ENCODE measurements at regions not wholly inside any gene's neighbourhood (a gene's known extent, or its start where the extent isn't known, plus 50 kb on each side); places are given as distances from the start of the nearest gene placed in this dataset.
"Not testable (repeated sequence)": the region's sequence is repeated elsewhere in the genome, so short reads cannot be mapped to it uniquely, and the experiment has no call there.

GRCh38 chr6:85129881-85130280 lies 320.0 kb upstream of the NT5E start:
- Histone ChIP-seq H3K4me1 (no peaks in the 10 kb centered on the region), H3K4me3 (no peak overlapping the region), H3K36me3 (no peaks in the 10 kb centered on the region), H3K27ac (replicated peaks) (no peak overlapping the region), H3K27me3 (ENCODE audit: low read depth) (no peaks in the 10 kb centered on the region), H3K9me3 (replicated peaks) (no peaks in the 10 kb centered on the region)
- intact Hi-C loops (cut with micrococcal nuclease) = no loop called here
- DNase-seq = no peak
- TF ChIP-seq CTCF (IDR thresholded peaks at IDR 0.05; ENCODE audit: borderline replicate concordance) = no peak

GRCh38 chr6:85128781-85129180 lies 321.1 kb upstream of the NT5E start:
- Histone ChIP-seq H3K4me1 (no peaks in the 10 kb centered on the region), H3K9me3 (replicated peaks) (no peaks in the 10 kb centered on the region), H3K4me3 (no peak overlapping the region), H3K36me3 (no peaks in the 10 kb centered on the region), H3K27ac (replicated peaks) (no peak overlapping the region), H3K27me3 (ENCODE audit: low read depth) (no peaks in the 10 kb centered on the region)
- TF ChIP-seq CTCF (IDR thresholded peaks at IDR 0.05; ENCODE audit: borderline replicate concordance) = no peak
- intact Hi-C loops (cut with micrococcal nuclease) = no loop called here
- DNase-seq = no peak

GRCh38 chr6:85128256-85128655 lies 321.6 kb upstream of the NT5E start:
- H3K9me3 ChIP-seq (replicated peaks); intact Hi-C loops (cut with micrococcal nuclease): not testable (repeated sequence)

GRCh38 chr6:85127696-85128243 lies 322.1 kb upstream of the NT5E start:
- intact Hi-C loops (cut with micrococcal nuclease) = no loop called here
- Histone ChIP-seq H3K4me1 (no peaks in the 10 kb centered on the region), H3K4me3 (no peak overlapping the region), H3K9me3 (replicated peaks) (no peaks in the 10 kb centered on the region), H3K27ac (replicated peaks) (no peak overlapping the region), H3K27me3 (ENCODE audit: low read depth) (no peaks in the 10 kb centered on the region), H3K36me3 (no peaks in the 10 kb centered on the region)
- DNase-seq = no peak
- no peak for TF ChIP-seq CTCF (IDR thresholded peaks at IDR 0.05; ENCODE audit: borderline replicate concordance)

More at GRCh38 chr6:85128256-85128655, 321.6 kb upstream of the NT5E start:
- H3K27ac ChIP-seq (replicated peaks); H3K36me3 ChIP-seq; DNase-seq; H3K4me3 ChIP-seq; H3K27me3 ChIP-seq (ENCODE audit: low read depth); H3K4me1 ChIP-seq: not testable (repeated sequence)

- intact Hi-C loops (cut with micrococcal nuclease) = no loop called here
- TF ChIP-seq CTCF (IDR thresholded peaks at IDR 0.05; ENCODE audit: borderline replicate concordance) = no peak
- H3K4me3 ChIP-seq = no peak overlapping the region
- H3K36me3 ChIP-seq = no peaks in the 10 kb centered on the region
- no peak overlapping the region for H3K27ac ChIP-seq (replicated peaks)
- H3K4me1 ChIP-seq = no peaks in the 10 kb centered on the region
- DNase-seq = no peak
- H3K27me3 ChIP-seq (ENCODE audit: low read depth) = no peaks in the 10 kb centered on the region
- H3K9me3 ChIP-seq (replicated peaks) = no peaks in the 10 kb centered on the region
Measured at GRCh38 chr6:85127168-85127498, 322.8 kb upstream of the NT5E start.

GRCh38 chr6:85126485-85127167 lies 323.3 kb upstream of the NT5E start:
- DNase-seq = peak; percentile 27
- peak; percentile 41 for TF ChIP-seq CTCF (IDR thresholded peaks at IDR 0.05; ENCODE audit: borderline replicate concordance)

More at GRCh38 chr6:85126485-85127167, 323.3 kb upstream of the NT5E start:
- Histone ChIP-seq H3K4me1 (no peaks in the 10 kb centered on the region), H3K36me3 (no peaks in the 10 kb centered on the region), H3K9me3 (replicated peaks) (no peaks in the 10 kb centered on the region), H3K4me3 (no peak overlapping the region), H3K27ac (replicated peaks) (no peak overlapping the region), H3K27me3 (ENCODE audit: low read depth) (no peaks in the 10 kb centered on the region)
- intact Hi-C loops (cut with micrococcal nuclease) = no loop called here
